ENCODE measurements at regions not wholly inside any gene's neighbourhood (a gene's known extent, or its start where the extent isn't known, plus 50 kb on each side); places are given as distances from the start of the nearest gene placed in this dataset.

DNA sequence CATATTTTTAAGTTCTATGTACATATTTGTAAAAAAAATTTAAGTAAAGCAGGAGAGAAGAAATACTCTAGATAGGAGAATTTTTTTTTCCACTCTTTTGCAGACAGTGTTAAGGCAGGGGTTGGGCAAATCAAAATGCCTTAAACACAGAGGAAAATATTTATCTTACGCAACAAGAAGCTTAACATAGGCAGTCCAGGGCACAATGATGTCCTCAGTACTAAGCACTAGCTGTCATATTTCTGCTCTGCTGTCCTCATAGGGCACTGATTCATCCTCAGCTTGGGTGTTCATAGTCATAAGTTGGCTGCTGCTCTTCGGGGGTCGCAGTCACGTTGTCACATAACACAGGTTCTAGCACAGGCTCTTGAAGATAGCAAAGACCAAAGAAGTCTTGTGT, 247.4 kb downstream of the PTBP2 start:
- ATAC-seq (ENCODE audit: insufficient number of reproducible peaks, low FRiP score, low read depth), result no peak
- H3K9me3 ChIP-seq, result no peaks in the 10 kb centered on the region
- no peak for TF ChIP-seq CTCF (IDR thresholded peaks at IDR 0.05)
- no peaks in the 10 kb centered on the region for H3K27me3 ChIP-seq (replicated peaks; ENCODE audit: insufficient read depth)
- H3K27ac ChIP-seq, result no peak overlapping the region
- no peak overlapping the region for H3K4me3 ChIP-seq
- DNase-seq (ENCODE audit: low spot score), result no peak
- no peaks in the 10 kb centered on the region for H3K4me1 ChIP-seq (ENCODE audit: control insufficient read depth in 1 of 2, low read depth in 2 of 2)
- no peaks in the 10 kb centered on the region for H3K36me3 ChIP-seq

DNA sequence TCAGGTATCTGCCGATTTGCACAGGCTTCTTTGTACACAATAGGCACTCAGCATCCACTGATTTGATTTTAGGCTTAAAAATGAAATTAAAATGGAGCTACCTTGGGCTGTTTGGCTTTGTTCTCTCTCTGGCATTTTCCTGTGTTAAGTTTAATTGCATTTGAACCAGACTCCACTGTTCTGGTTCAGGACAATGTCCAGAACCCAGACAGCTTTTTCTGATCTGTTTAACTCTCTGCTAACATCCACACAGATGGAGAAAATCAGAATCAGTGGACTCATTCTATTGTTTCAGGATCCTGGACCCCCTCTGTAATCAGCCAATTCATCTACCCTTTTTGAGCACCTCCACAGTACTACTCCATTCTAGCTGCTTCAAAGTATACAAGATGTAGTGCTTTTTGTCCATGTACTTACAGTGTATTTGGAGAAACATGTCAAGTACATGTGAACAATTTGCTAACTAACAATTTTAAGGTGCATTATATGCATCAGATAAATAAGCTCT, 248.1 kb downstream of the PTBP2 start:
- no peak for DNase-seq (ENCODE audit: low spot score)
- no peaks in the 10 kb centered on the region for H3K4me1 ChIP-seq (ENCODE audit: control insufficient read depth in 1 of 2, low read depth in 2 of 2)
- no peak overlapping the region for H3K4me3 ChIP-seq
- H3K36me3 ChIP-seq, result no peaks in the 10 kb centered on the region
- ATAC-seq (ENCODE audit: insufficient number of reproducible peaks, low FRiP score, low read depth), result no peak
- H3K27me3 ChIP-seq (replicated peaks; ENCODE audit: insufficient read depth), result no peaks in the 10 kb centered on the region
- H3K9me3 ChIP-seq, result no peaks in the 10 kb centered on the region
- H3K27ac ChIP-seq, result no peak overlapping the region
- no peak for TF ChIP-seq CTCF (IDR thresholded peaks at IDR 0.05)

- no peak for DNase-seq (ENCODE audit: low spot score)
- Histone ChIP-seq H3K4me3 (no peak overlapping the region), H3K27me3 (replicated peaks; ENCODE audit: insufficient read depth) (no peaks in the 10 kb centered on the region), H3K9me3 (no peaks in the 10 kb centered on the region), H3K27ac (no peak overlapping the region), H3K36me3 (no peaks in the 10 kb centered on the region), H3K4me1 (ENCODE audit: control insufficient read depth in 1 of 2, low read depth in 2 of 2) (no peaks in the 10 kb centered on the region)
- no peak for ATAC-seq (ENCODE audit: insufficient number of reproducible peaks, low FRiP score, low read depth)
- no peak for TF ChIP-seq CTCF (IDR thresholded peaks at IDR 0.05)
Observed at GRCh38 chr1:96971439-96971838, 249.9 kb downstream of the PTBP2 start.

- H3K27me3 ChIP-seq (replicated peaks; ENCODE audit: insufficient read depth), result no peaks in the 10 kb centered on the region
- DNase-seq (ENCODE audit: low spot score) (no peak), ATAC-seq (ENCODE audit: insufficient number of reproducible peaks, low FRiP score, low read depth) (no peak)
- H3K36me3 ChIP-seq, result no peaks in the 10 kb centered on the region
- no peak overlapping the region for H3K27ac ChIP-seq
- no peak for TF ChIP-seq CTCF (IDR thresholded peaks at IDR 0.05)
- H3K9me3 ChIP-seq, result no peaks in the 10 kb centered on the region
- no peak overlapping the region for H3K4me3 ChIP-seq
- no peaks in the 10 kb centered on the region for H3K4me1 ChIP-seq (ENCODE audit: control insufficient read depth in 1 of 2, low read depth in 2 of 2)
Observed at GRCh38 chr1:96971849-96972602, 250.4 kb downstream of the PTBP2 start.

DNA sequence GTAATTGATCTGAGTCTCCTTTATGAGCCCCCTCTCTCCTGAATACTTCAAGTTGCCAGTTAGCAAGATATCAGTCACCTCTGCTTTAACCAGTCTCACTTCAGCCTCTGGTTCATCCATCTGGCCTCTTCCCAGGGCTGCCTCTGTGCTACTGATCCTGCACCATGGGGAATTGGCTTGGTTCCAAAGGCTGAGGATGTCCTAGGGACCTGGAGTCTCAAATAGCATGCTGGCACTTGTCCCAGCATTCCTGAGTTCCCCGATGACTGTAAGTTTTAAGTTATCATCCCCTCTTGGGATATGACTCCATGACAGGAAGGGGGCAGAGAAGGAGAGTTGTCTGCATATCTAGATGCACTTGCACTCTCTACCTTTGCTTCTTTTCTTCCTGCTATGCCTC, 252.0 kb downstream of the PTBP2 start:
- no peaks in the 10 kb centered on the region for H3K4me1 ChIP-seq (ENCODE audit: control insufficient read depth in 1 of 2, low read depth in 2 of 2)
- no peak for TF ChIP-seq CTCF (IDR thresholded peaks at IDR 0.05)
- no peaks in the 10 kb centered on the region for H3K36me3 ChIP-seq
- no peak overlapping the region for H3K4me3 ChIP-seq
- DNase-seq (ENCODE audit: low spot score), result no peak
- no peaks in the 10 kb centered on the region for H3K9me3 ChIP-seq
- H3K27me3 ChIP-seq (replicated peaks; ENCODE audit: insufficient read depth), result no peaks in the 10 kb centered on the region
- no peak overlapping the region for H3K27ac ChIP-seq
- no peak for ATAC-seq (ENCODE audit: insufficient number of reproducible peaks, low FRiP score, low read depth)

All from thoracic aorta (tissue), 2 donors.